ENCODE measurements at regions not wholly inside any gene's neighbourhood (a gene's known extent, or its start where the extent isn't known, plus 50 kb on each side); places are given as distances from the start of the nearest gene placed in this dataset.

DNA sequence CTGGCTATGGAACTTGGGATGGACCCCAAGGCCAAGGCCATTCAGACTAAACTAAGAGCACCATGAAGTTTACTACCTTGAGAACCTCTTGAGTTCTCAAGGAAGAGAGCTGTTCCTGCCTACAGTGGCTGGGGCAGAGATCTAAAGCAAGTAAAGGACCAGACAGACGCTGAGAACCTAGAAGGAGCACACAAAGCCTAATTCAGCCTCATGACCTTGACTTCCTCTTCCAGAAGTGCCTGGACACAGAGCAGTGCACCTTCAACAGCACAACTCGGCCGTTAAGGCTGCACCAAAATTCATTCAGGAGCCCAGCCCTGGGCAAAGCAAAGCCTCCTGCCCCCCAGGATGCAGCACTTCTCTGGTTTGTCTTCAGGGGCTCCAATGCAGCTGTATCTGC, 82.9 kb upstream of the AKIP1 start:
- H3K4me2 ChIP-seq (ENCODE audit: low read length), result no peak overlapping the region

DNA sequence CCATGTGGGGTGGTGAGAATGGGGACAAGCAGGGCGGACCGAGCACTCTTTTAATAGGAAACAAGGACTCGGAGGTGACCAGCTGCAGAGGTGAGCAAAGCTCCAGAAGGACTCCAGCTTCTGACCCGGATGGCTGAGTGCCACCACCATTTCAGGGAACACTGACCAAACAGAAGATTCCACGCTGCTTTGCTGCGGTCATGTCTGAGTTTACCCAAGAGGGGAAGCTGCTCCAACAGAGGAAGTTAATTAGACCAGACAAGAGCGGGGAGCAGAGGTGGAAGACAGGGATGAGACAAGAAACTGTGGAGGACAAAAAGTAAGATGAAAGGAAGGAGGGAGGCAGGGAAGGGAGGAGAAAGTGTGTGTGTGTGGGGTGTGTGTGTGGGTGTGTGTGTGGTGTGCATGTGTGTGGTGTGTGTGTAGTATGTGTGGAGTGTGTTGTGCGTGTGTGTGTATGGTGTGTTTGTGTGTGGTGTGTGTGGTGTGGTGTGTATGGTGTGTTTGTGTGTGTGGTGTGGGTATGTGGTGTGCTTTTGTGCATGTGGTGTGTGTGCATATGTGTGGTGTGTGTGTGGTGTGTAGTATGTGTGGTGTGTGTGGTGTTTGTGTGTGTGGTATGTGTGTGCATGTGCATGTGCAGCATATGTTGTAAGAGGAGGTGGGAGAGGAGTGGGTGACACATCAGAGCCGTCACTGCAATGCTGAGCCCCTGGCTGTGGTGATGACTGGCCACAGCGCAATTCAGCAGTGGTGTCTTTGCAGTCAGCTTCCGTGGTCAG, 82.2 kb upstream of the AKIP1 start:
- Histone ChIP-seq H3K4me3 (ENCODE audit: low read length) (no peak overlapping the region), H3K27me3 (ENCODE audit: control insufficient read depth, low read length) (peaks cover 14% of the 10 kb centered on the region), H3K79me2 (ENCODE audit: control insufficient read depth, low read length) (no peaks in the 10 kb centered on the region), H3K9me3 (ENCODE audit: control insufficient read depth, insufficient read depth, low read length) (no peaks in the 10 kb centered on the region), H3K27ac (ENCODE audit: low read depth, low read length) (no peak overlapping the region), H3K4me1 (ENCODE audit: control insufficient read depth, low read length) (peaks cover 14% of the 10 kb centered on the region), H3K36me3 (ENCODE audit: control insufficient read depth, low read length) (no peaks in the 10 kb centered on the region), H3K4me2 (ENCODE audit: low read length) (no peak overlapping the region), H3K9me2 (replicated peaks; ENCODE audit: control insufficient read depth, low read length) (no peaks in the 10 kb centered on the region), H4K20me1 (ENCODE audit: control insufficient read depth, insufficient read depth, low read depth, low read length) (no peaks in the 10 kb centered on the region), H3F3A (ENCODE audit: control insufficient read depth, insufficient read depth) (no peaks in the 10 kb centered on the region)
- TF ChIP-seq, protein P1, sequence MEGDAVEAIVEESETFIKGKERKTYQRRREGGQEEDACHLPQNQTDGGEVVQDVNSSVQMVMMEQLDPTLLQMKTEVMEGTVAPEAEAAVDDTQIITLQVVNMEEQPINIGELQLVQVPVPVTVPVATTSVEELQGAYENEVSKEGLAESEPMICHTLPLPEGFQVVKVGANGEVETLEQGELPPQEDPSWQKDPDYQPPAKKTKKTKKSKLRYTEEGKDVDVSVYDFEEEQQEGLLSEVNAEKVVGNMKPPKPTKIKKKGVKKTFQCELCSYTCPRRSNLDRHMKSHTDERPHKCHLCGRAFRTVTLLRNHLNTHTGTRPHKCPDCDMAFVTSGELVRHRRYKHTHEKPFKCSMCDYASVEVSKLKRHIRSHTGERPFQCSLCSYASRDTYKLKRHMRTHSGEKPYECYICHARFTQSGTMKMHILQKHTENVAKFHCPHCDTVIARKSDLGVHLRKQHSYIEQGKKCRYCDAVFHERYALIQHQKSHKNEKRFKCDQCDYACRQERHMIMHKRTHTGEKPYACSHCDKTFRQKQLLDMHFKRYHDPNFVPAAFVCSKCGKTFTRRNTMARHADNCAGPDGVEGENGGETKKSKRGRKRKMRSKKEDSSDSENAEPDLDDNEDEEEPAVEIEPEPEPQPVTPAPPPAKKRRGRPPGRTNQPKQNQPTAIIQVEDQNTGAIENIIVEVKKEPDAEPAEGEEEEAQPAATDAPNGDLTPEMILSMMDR (IDR thresholded peaks at IDR 0.05; ENCODE audit: low read depth, low read length, poor library complexity, severe bottlenecking), result no peak
- no peak for TF ChIP-seq EZH2phosphoT487 (IDR thresholded peaks at IDR 0.05; ENCODE audit: borderline replicate concordance, low read length)

More for the DNA sequence above, 82.9 kb upstream of the AKIP1 start:
- Histone ChIP-seq H3K9me3 (ENCODE audit: control insufficient read depth, insufficient read depth, low read length) (no peaks in the 10 kb centered on the region), H4K20me1 (ENCODE audit: control insufficient read depth, insufficient read depth, low read depth, low read length) (no peaks in the 10 kb centered on the region), H3K79me2 (ENCODE audit: control insufficient read depth, low read length) (no peaks in the 10 kb centered on the region), H3K4me3 (ENCODE audit: low read length) (no peak overlapping the region), H3K27me3 (ENCODE audit: control insufficient read depth, low read length) (peaks cover 14% of the 10 kb centered on the region), H3K4me1 (ENCODE audit: control insufficient read depth, low read length) (peaks cover 8% of the 10 kb centered on the region), H3K27ac (ENCODE audit: low read depth, low read length) (no peak overlapping the region), H3F3A (ENCODE audit: control insufficient read depth, insufficient read depth) (no peaks in the 10 kb centered on the region), H3K9me2 (replicated peaks; ENCODE audit: control insufficient read depth, low read length) (no peaks in the 10 kb centered on the region), H3K36me3 (ENCODE audit: control insufficient read depth, low read length) (no peaks in the 10 kb centered on the region)
- no peak for TF ChIP-seq EZH2phosphoT487 (IDR thresholded peaks at IDR 0.05; ENCODE audit: borderline replicate concordance, low read length)
- TF ChIP-seq, protein P1 (IDR thresholded peaks at IDR 0.05; ENCODE audit: low read depth, low read length, poor library complexity, severe bottlenecking), result no peak

DNA sequence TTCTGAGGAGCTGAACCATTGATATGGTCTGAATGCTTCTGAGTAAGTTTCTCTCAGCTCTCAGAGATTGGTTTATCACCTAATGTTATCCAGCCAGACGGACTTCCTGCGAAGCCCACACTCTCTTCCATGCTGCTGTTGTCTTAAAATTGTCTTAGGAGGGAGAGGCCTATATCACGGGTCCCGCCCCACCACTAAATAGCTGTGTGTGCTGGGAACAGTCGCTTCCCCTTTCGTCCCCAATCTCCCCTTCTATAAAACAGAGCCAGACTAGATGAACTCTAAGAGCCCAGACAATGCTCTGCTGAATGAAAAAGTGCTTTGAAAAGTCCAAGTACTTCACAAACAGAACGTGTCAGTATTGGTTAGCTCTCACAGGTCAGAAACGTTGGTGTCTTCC, 81.4 kb upstream of the AKIP1 start:
- Histone ChIP-seq H3F3A (ENCODE audit: control insufficient read depth, insufficient read depth) (no peaks in the 10 kb centered on the region), H3K79me2 (ENCODE audit: control insufficient read depth, low read length) (no peaks in the 10 kb centered on the region), H3K9me3 (ENCODE audit: control insufficient read depth, insufficient read depth, low read length) (no peaks in the 10 kb centered on the region), H3K4me3 (ENCODE audit: low read length) (no peak overlapping the region), H3K27ac (ENCODE audit: low read depth, low read length) (no peak overlapping the region), H4K20me1 (ENCODE audit: control insufficient read depth, insufficient read depth, low read depth, low read length) (no peaks in the 10 kb centered on the region), H3K9me2 (replicated peaks; ENCODE audit: control insufficient read depth, low read length) (no peaks in the 10 kb centered on the region), H3K4me1 (ENCODE audit: control insufficient read depth, low read length) (peaks cover 14% of the 10 kb centered on the region), H3K36me3 (ENCODE audit: control insufficient read depth, low read length) (no peaks in the 10 kb centered on the region), H3K27me3 (ENCODE audit: control insufficient read depth, low read length) (peaks cover 20% of the 10 kb centered on the region), H3K4me2 (ENCODE audit: low read length) (no peak overlapping the region)
- TF ChIP-seq, protein P1 (IDR thresholded peaks at IDR 0.05; ENCODE audit: low read depth, low read length, poor library complexity, severe bottlenecking), result no peak
- no peak for TF ChIP-seq EZH2phosphoT487 (IDR thresholded peaks at IDR 0.05; ENCODE audit: borderline replicate concordance, low read length)
